ENCODE measurements at regions not wholly inside any gene's neighbourhood (a gene's known extent, or its start where the extent isn't known, plus 50 kb on each side); places are given as distances from the start of the nearest gene placed in this dataset.

- Histone ChIP-seq H3K9me3 (no peaks in the 10 kb centered on the region), H3K36me3 (ENCODE audit: low read depth) (no peaks in the 10 kb centered on the region), H3K4me3 (no peak overlapping the region), H3K4me1 (ENCODE audit: low read depth) (no peaks in the 10 kb centered on the region)
- ATAC-seq (no peak), DNase-seq (no peak)
- intact Hi-C loops (cut with DNase I, micrococcal nuclease): no loop called here
- TF ChIP-seq, protein P1, sequence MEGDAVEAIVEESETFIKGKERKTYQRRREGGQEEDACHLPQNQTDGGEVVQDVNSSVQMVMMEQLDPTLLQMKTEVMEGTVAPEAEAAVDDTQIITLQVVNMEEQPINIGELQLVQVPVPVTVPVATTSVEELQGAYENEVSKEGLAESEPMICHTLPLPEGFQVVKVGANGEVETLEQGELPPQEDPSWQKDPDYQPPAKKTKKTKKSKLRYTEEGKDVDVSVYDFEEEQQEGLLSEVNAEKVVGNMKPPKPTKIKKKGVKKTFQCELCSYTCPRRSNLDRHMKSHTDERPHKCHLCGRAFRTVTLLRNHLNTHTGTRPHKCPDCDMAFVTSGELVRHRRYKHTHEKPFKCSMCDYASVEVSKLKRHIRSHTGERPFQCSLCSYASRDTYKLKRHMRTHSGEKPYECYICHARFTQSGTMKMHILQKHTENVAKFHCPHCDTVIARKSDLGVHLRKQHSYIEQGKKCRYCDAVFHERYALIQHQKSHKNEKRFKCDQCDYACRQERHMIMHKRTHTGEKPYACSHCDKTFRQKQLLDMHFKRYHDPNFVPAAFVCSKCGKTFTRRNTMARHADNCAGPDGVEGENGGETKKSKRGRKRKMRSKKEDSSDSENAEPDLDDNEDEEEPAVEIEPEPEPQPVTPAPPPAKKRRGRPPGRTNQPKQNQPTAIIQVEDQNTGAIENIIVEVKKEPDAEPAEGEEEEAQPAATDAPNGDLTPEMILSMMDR (IDR thresholded peaks at IDR 0.05): no peak
Measured at GRCh38 chr3:43217633-43218032, 68.7 kb upstream of the SNRK start.

GRCh38 chr3:43217206-43217605 lies 69.1 kb upstream of the SNRK start:
- Histone ChIP-seq H3K4me1 (ENCODE audit: low read depth) (no peaks in the 10 kb centered on the region), H3K9me3 (no peaks in the 10 kb centered on the region), H3K4me3 (no peak overlapping the region), H3K36me3 (ENCODE audit: low read depth) (no peaks in the 10 kb centered on the region)
- intact Hi-C loops (cut with DNase I, micrococcal nuclease): no loop called here
- DNase-seq (no peak), ATAC-seq (no peak)
- TF ChIP-seq, protein P1 (IDR thresholded peaks at IDR 0.05): no peak

- intact Hi-C loops (cut with DNase I, micrococcal nuclease): no loop called here
- Histone ChIP-seq H3K9me3 (no peaks in the 10 kb centered on the region), H3K36me3 (ENCODE audit: low read depth) (no peaks in the 10 kb centered on the region), H3K4me1 (ENCODE audit: low read depth) (no peaks in the 10 kb centered on the region), H3K4me3 (no peak overlapping the region)
- ATAC-seq (no peak), DNase-seq (no peak)
- TF ChIP-seq, protein P1 (IDR thresholded peaks at IDR 0.05): no peak
Measured at GRCh38 chr3:43215663-43216275, 70.6 kb upstream of the SNRK start.

- H3K4me1 ChIP-seq (ENCODE audit: low read depth): no peaks in the 10 kb centered on the region
- H3K36me3 ChIP-seq (ENCODE audit: low read depth): no peaks in the 10 kb centered on the region
- DNase-seq: no peak
- TF ChIP-seq, protein P1 (IDR thresholded peaks at IDR 0.05): no peak
- no peaks in the 10 kb centered on the region for H3K9me3 ChIP-seq
- intact Hi-C loops (cut with DNase I, micrococcal nuclease): no loop called here
- ATAC-seq: no peak
- H3K4me3 ChIP-seq: no peak overlapping the region
Measured at GRCh38 chr3:43215138-43215537, 71.2 kb upstream of the SNRK start.

GRCh38 chr3:43214616-43215015 lies 71.7 kb upstream of the SNRK start:
- TF ChIP-seq, protein P1 (IDR thresholded peaks at IDR 0.05): no peak
- Histone ChIP-seq H3K36me3 (ENCODE audit: low read depth) (no peaks in the 10 kb centered on the region), H3K4me3 (no peak overlapping the region), H3K9me3 (no peaks in the 10 kb centered on the region), H3K4me1 (ENCODE audit: low read depth) (no peaks in the 10 kb centered on the region)
- no peak for DNase-seq
- intact Hi-C loops (cut with DNase I, micrococcal nuclease): no loop called here
- ATAC-seq: peak; percentile 76

GRCh38 chr3:43213631-43214030 lies 72.7 kb upstream of the SNRK start:
- Histone ChIP-seq H3K4me3 (no peak overlapping the region), H3K9me3 (no peaks in the 10 kb centered on the region), H3K4me1 (ENCODE audit: low read depth) (no peaks in the 10 kb centered on the region), H3K36me3 (ENCODE audit: low read depth) (no peaks in the 10 kb centered on the region)
- intact Hi-C loops (cut with DNase I, micrococcal nuclease): no loop called here
- TF ChIP-seq, protein P1 (IDR thresholded peaks at IDR 0.05): no peak
- no peak for ATAC-seq
- no peak for DNase-seq

Measured in mucosa of descending colon (tissue), 3 donors.